ENCODE measurements at regions not wholly inside any gene's neighbourhood (a gene's known extent, or its start where the extent isn't known, plus 50 kb on each side); places are given as distances from the start of the nearest gene placed in this dataset.

GRCh38 chrX:42131856-42132255, 208.5 kb upstream of the CASK start:
- no peak overlapping the region for H3K27ac ChIP-seq
- DNase-seq (ENCODE audit: low spot score), result no peak
- no peaks in the 10 kb centered on the region for H3K27me3 ChIP-seq (replicated peaks; ENCODE audit: insufficient read depth)
- no peaks in the 10 kb centered on the region for H3K9me3 ChIP-seq
- no peak for TF ChIP-seq CTCF (IDR thresholded peaks at IDR 0.05)
- ATAC-seq (ENCODE audit: insufficient number of reproducible peaks, low FRiP score, low read depth), result no peak
- no peak overlapping the region for H3K4me3 ChIP-seq
- H3K4me1 ChIP-seq (ENCODE audit: control insufficient read depth in 1 of 2, low read depth in 2 of 2), result peaks cover 0 to 6% of the 10 kb centered on the region in 2 donors
- no peaks in the 10 kb centered on the region for H3K36me3 ChIP-seq

DNA sequence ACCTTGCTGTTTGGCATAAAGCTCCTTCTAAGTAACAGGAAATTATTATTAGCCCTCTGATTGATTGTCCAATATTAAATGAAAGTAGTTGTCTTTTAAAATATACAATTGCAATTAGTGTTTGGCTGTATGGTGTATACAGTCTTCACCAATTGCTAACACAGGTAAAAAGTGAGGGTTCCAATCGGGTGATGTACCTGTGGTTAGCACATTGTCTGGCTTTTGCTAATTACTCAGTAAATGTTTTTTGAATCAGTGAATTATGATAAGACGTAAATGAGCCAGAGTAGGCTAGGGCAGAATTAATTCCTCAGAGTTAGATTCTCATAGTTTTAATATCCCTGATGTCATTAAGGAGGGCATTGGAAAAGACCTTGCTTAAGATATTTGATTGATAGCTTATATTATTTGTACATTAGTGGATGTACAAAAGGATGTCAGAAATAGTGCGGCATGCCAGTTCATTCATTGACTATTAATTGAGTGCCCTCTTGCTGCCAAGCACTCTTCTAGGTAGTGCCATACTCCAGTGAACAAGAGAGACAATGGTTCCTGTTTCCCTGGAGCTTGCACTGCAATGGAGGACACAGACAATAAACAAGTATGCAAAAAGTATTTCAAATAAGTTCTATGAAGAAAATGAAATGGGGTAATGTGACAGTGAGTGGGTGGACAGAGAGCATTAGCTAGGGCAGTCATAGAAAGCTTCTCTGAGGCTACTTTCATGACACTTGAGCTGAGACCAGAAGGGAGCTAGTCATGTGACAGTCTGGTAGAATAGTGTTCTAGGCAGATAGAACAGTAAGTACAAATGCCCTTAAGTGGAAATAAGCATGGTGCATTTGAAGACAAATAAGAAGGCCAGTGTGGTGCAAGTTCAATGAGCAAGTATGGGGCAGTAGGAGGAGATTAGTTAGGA, 205.9 kb upstream of the CASK start:
- DNase-seq (ENCODE audit: low spot score) (no peak), ATAC-seq (ENCODE audit: insufficient number of reproducible peaks, low FRiP score, low read depth) (no peak)
- no peak overlapping the region for H3K4me3 ChIP-seq
- no peaks in the 10 kb centered on the region for H3K9me3 ChIP-seq
- no peak for TF ChIP-seq CTCF (IDR thresholded peaks at IDR 0.05)
- H3K27ac ChIP-seq, result no peak overlapping the region
- peaks cover 0 to 6% of the 10 kb centered on the region in 2 donors for H3K4me1 ChIP-seq (ENCODE audit: control insufficient read depth in 1 of 2, low read depth in 2 of 2)
- H3K27me3 ChIP-seq (replicated peaks; ENCODE audit: insufficient read depth), result no peaks in the 10 kb centered on the region
- H3K36me3 ChIP-seq, result no peaks in the 10 kb centered on the region

GRCh38 chrX:42128587-42128986, 205.2 kb upstream of the CASK start:
- ATAC-seq (ENCODE audit: insufficient number of reproducible peaks, low FRiP score, low read depth), result no peak
- H3K9me3 ChIP-seq, result no peaks in the 10 kb centered on the region
- DNase-seq (ENCODE audit: low spot score), result no peak
- no peaks in the 10 kb centered on the region for H3K36me3 ChIP-seq
- no peak overlapping the region for H3K4me3 ChIP-seq
- TF ChIP-seq CTCF (IDR thresholded peaks at IDR 0.05), result no peak
- H3K4me1 ChIP-seq (ENCODE audit: control insufficient read depth in 1 of 2, low read depth in 2 of 2), result peaks cover 0 to 6% of the 10 kb centered on the region in 2 donors
- no peaks in the 10 kb centered on the region for H3K27me3 ChIP-seq (replicated peaks; ENCODE audit: insufficient read depth)
- H3K27ac ChIP-seq, result no peak overlapping the region

- Histone ChIP-seq H3K27ac (no peak overlapping the region), H3K9me3 (no peaks in the 10 kb centered on the region), H3K4me3 (no peak overlapping the region), H3K27me3 (replicated peaks; ENCODE audit: insufficient read depth) (no peaks in the 10 kb centered on the region), H3K4me1 (ENCODE audit: control insufficient read depth in 1 of 2, low read depth in 2 of 2) (peaks cover 0 to 6% of the 10 kb centered on the region in 2 donors), H3K36me3 (no peaks in the 10 kb centered on the region)
- ATAC-seq (ENCODE audit: insufficient number of reproducible peaks, low FRiP score, low read depth), result no peak
- no peak for DNase-seq (ENCODE audit: low spot score)
- no peak for TF ChIP-seq CTCF (IDR thresholded peaks at IDR 0.05)
Measured at GRCh38 chrX:42128020-42128419, 204.7 kb upstream of the CASK start.

DNA sequence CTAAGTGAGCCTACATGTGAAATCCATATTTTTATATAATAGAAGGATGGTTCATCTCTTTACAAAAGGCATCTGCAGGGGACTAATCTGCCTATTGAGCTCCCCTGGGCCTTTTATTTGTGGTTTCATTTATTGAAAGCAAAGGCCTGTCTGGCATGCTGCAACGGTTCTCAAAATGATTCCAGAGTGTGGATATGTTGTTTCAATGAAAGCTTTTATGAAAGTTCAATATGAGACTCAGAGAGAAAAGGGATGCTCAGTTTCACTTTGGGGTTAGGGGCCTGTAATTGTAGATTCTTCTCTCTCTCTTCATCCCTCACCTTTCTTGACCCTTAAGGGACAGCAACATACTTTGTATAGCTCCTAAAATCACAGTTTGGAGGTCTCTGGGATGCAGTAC, 204.2 kb upstream of the CASK start:
- no peak for TF ChIP-seq CTCF (IDR thresholded peaks at IDR 0.05)
- Histone ChIP-seq H3K9me3 (no peaks in the 10 kb centered on the region), H3K27ac (no peak overlapping the region), H3K27me3 (replicated peaks; ENCODE audit: insufficient read depth) (no peaks in the 10 kb centered on the region), H3K4me1 (ENCODE audit: control insufficient read depth in 1 of 2, low read depth in 2 of 2) (peaks cover 0 to 6% of the 10 kb centered on the region in 2 donors), H3K36me3 (no peaks in the 10 kb centered on the region), H3K4me3 (no peak overlapping the region)
- DNase-seq (ENCODE audit: low spot score) (no peak), ATAC-seq (ENCODE audit: insufficient number of reproducible peaks, low FRiP score, low read depth) (no peak)

Measured in thoracic aorta (tissue), 2 donors.